ENCODE measurements at regions not wholly inside any gene's neighbourhood (a gene's known extent, or its start where the extent isn't known, plus 50 kb on each side); places are given as distances from the start of the nearest gene placed in this dataset.

DNA sequence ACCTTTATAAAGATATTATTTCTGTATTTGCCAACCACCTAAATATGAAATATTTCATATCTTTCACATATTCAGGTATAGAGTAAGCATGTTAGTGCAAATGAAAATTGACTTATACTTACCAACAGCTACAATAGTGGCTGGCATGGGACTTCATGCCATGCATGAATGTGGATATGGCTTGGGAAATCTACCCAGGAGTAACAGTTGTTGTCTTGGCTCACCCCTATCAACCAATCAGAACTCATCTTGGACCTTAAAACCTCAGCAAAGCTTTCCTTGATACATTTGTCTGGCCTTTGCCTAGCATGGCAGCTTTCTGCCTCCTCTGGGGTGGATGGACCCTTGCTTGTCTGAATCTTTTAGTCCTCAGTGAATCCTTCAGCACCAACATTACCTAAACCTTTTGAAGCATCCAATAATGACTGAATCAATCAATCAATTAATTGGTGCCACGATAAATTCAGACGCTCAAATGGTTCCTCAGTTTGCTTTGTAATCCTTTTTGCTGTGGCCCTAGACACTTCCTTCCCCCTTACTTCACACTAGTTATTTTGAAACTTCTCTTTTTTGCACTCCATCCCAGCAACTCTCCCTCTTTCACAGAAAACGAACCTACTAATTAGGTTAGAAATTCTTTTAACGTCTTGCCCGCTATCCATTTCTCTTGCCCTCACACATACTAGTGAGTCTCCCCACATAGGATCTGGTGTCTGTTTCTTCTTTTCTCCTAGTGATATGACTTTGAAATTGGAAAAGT is 132.3 kb upstream of the ZNF608 start:
- Histone ChIP-seq H3K14ac (ENCODE audit: low read length) (no peak overlapping the region), H3K4ac (ENCODE audit: low read depth, low read length) (no peak overlapping the region), H3K79me2 (ENCODE audit: control insufficient read depth, insufficient read depth, low read length, poor library complexity) (no peaks in the 10 kb centered on the region), H3K18ac (ENCODE audit: low read length) (no peak overlapping the region), H3K27me3 (ENCODE audit: insufficient read depth, low read length) (no peaks in the 10 kb centered on the region), H3K9ac (ENCODE audit: low read length) (no peak overlapping the region), H2AK5ac (ENCODE audit: low read length) (no peak overlapping the region), H3K23ac (ENCODE audit: low read length) (no peak overlapping the region), H2BK5ac (ENCODE audit: low read depth, low read length, poor library complexity) (no peak overlapping the region), H3K4me1 (ENCODE audit: control insufficient read depth in 1 of 2, insufficient read depth in 2 of 2, low read length in 2 of 2) (peaks cover 0 to 2% of the 10 kb centered on the region in 2 experiments), H3K27ac (ENCODE audit: low read depth, low read length) (no peak overlapping the region), H3K9me3 (ENCODE audit: insufficient read depth, low read depth, low read length) (no peaks in the 10 kb centered on the region), H2BK12ac (ENCODE audit: low read length) (no peak overlapping the region), H3K4me3 (ENCODE audit: low read depth, low read length) (no peak overlapping the region), H4K12ac (ENCODE audit: low read depth, low read length) (no peak overlapping the region), H3K79me1 (ENCODE audit: low read length) (no peaks in the 10 kb centered on the region), H4K8ac (ENCODE audit: low read depth, low read length) (no peak overlapping the region), H2AFZ (ENCODE audit: insufficient read depth, low read length, poor library complexity) (no peak overlapping the region), H3K4me2 (ENCODE audit: low read length) (no peak overlapping the region), H2BK120ac (ENCODE audit: insufficient read depth, low read length, poor library complexity) (no peak overlapping the region), H3K36me3 (ENCODE audit: control insufficient read depth in 1 of 2, insufficient read depth in 2 of 2, low read length in 2 of 2) (no peaks in the 10 kb centered on the region), H4K91ac (ENCODE audit: low read depth, low read length) (no peak overlapping the region)
- no peak for DNase-seq
- WGBS (ENCODE audit: extremely low coverage, insufficient coverage, insufficient read length) = no CpG with 5 or more reads among the region's 5 CpGs

DNA sequence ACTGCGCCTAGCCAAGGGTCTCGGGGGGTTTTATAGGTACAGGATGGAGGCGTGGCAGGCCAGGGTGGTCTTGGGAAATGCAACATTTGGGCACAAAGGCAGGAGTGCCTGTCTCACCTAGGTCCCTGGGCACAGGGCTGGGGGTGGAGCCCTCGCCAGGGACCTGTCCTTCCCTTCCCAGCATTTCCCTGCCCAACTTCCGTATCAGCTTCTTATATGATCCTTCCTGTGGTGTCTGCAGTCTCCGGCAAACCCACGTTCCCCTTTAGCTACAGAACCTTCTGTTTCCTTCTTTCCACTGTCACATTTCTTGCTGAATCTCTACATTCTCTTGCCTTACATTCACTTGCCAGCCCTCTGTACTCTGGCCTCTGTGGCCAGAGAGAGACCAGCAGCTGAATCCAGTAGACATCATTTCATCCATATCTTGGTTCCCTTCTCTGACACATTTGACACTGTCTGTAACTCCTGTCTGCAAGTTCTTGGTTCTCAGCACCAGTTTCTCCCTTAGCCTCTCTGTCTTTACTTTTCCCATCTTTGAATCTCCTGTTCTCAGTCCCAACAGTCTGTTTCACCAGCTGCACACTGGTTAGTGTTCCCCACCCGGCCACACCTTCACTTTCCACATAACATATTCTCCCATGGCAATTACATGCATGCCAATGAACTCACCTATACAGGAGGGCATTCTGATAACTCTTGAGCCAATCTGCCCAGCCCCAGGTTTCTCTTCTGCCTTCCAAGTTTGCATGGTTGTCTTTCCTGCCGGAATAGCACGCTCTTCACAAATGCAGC is 134.7 kb upstream of the ZNF608 start:
- no peaks in the 10 kb centered on the region for H3K9me3 ChIP-seq (ENCODE audit: insufficient read depth, low read depth, low read length)
- no peak overlapping the region for H2BK120ac ChIP-seq (ENCODE audit: insufficient read depth, low read length, poor library complexity)
- no peaks in the 10 kb centered on the region for H3K79me2 ChIP-seq (ENCODE audit: control insufficient read depth, insufficient read depth, low read length, poor library complexity)
- H3K23ac ChIP-seq (ENCODE audit: low read length) = no peak overlapping the region
- no peak overlapping the region for H3K14ac ChIP-seq (ENCODE audit: low read length)
- H4K91ac ChIP-seq (ENCODE audit: low read depth, low read length) = no peak overlapping the region
- no peak overlapping the region for H3K4me3 ChIP-seq (ENCODE audit: low read depth, low read length)
- no peaks in the 10 kb centered on the region for H3K79me1 ChIP-seq (ENCODE audit: low read length)
- no peaks in the 10 kb centered on the region for H3K27me3 ChIP-seq (ENCODE audit: insufficient read depth, low read length)
- H3K9ac ChIP-seq (ENCODE audit: low read length) = no peak overlapping the region
- H3K27ac ChIP-seq (ENCODE audit: low read depth, low read length) = no peak overlapping the region
- no peak overlapping the region for H3K18ac ChIP-seq (ENCODE audit: low read length)
- no peak overlapping the region for H2BK5ac ChIP-seq (ENCODE audit: low read depth, low read length, poor library complexity)
- H4K8ac ChIP-seq (ENCODE audit: low read depth, low read length) = no peak overlapping the region
- no peaks in the 10 kb centered on the region for H3K36me3 ChIP-seq (ENCODE audit: control insufficient read depth in 1 of 2, insufficient read depth in 2 of 2, low read length in 2 of 2)
- no peak overlapping the region for H4K12ac ChIP-seq (ENCODE audit: low read depth, low read length)
- H3K4me2 ChIP-seq (ENCODE audit: low read length) = no peak overlapping the region
- H2BK12ac ChIP-seq (ENCODE audit: low read length) = no peak overlapping the region
- no CpG with 5 or more reads among the region's 10 CpGs for WGBS (ENCODE audit: extremely low coverage, insufficient coverage, insufficient read length)
- H2AK5ac ChIP-seq (ENCODE audit: low read length) = no peak overlapping the region
- H2AFZ ChIP-seq (ENCODE audit: insufficient read depth, low read length, poor library complexity) = no peak overlapping the region
- H3K4ac ChIP-seq (ENCODE audit: low read depth, low read length) = no peak overlapping the region
- DNase-seq = no peak
- peaks cover 0 to 2% of the 10 kb centered on the region in 2 experiments for H3K4me1 ChIP-seq (ENCODE audit: control insufficient read depth in 1 of 2, insufficient read depth in 2 of 2, low read length in 2 of 2)

GRCh38 chr5:124883681-124884080 is 137.2 kb upstream of the ZNF608 start:
- Histone ChIP-seq H3K27ac (ENCODE audit: low read depth, low read length) (no peak overlapping the region), H2BK120ac (ENCODE audit: insufficient read depth, low read length, poor library complexity) (no peak overlapping the region), H2AK5ac (ENCODE audit: low read length) (no peak overlapping the region), H3K9me3 (ENCODE audit: insufficient read depth, low read depth, low read length) (no peaks in the 10 kb centered on the region), H2BK12ac (ENCODE audit: low read length) (no peak overlapping the region), H3K79me1 (ENCODE audit: low read length) (no peaks in the 10 kb centered on the region), H4K91ac (ENCODE audit: low read depth, low read length) (no peak overlapping the region), H2AFZ (ENCODE audit: insufficient read depth, low read length, poor library complexity) (no peak overlapping the region), H3K9ac (ENCODE audit: low read length) (no peak overlapping the region), H3K27me3 (ENCODE audit: insufficient read depth, low read length) (no peaks in the 10 kb centered on the region), H3K23ac (ENCODE audit: low read length) (no peak overlapping the region), H4K12ac (ENCODE audit: low read depth, low read length) (no peak overlapping the region), H2BK5ac (ENCODE audit: low read depth, low read length, poor library complexity) (no peak overlapping the region), H3K14ac (ENCODE audit: low read length) (no peak overlapping the region), H3K18ac (ENCODE audit: low read length) (no peak overlapping the region), H3K4me1 (ENCODE audit: control insufficient read depth in 1 of 2, insufficient read depth in 2 of 2, low read length in 2 of 2) (peaks cover 0 to 3% of the 10 kb centered on the region in 2 experiments), H3K4me2 (ENCODE audit: low read length) (no peak overlapping the region), H3K36me3 (ENCODE audit: control insufficient read depth in 1 of 2, insufficient read depth in 2 of 2, low read length in 2 of 2) (no peaks in the 10 kb centered on the region), H4K8ac (ENCODE audit: low read depth, low read length) (no peak overlapping the region), H3K4ac (ENCODE audit: low read depth, low read length) (no peak overlapping the region), H3K79me2 (ENCODE audit: control insufficient read depth, insufficient read depth, low read length, poor library complexity) (no peaks in the 10 kb centered on the region), H3K4me3 (ENCODE audit: low read depth, low read length) (no peak overlapping the region)
- peak; percentile 55 to 86 for DNase-seq
- WGBS (ENCODE audit: extremely low coverage, insufficient coverage, insufficient read length) = no CpG with 5 or more reads among the region's 3 CpGs

DNA sequence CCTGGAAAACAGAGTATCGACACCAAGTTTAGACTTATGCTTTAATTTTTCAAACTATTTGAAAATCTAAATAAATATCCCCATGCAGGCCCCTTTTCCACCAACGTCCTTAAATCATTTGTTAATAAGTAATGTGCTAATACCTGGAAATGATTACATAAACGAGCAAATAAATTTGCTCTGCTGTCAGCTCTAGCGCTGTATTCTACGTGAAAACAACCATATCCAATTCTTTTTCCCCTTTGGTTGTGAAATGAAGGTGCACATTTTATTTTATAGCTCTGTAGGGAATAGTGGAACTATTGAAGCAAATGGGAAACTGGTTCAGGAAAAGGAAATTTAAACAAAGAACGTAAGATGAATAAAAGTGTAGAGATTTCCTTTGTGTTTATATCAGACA is 137.7 kb upstream of the ZNF608 start:
- no peak overlapping the region for H2BK120ac ChIP-seq (ENCODE audit: insufficient read depth, low read length, poor library complexity)
- H2BK12ac ChIP-seq (ENCODE audit: low read length) = no peak overlapping the region
- no peak overlapping the region for H3K27ac ChIP-seq (ENCODE audit: low read depth, low read length)
- no peaks in the 10 kb centered on the region for H3K79me2 ChIP-seq (ENCODE audit: control insufficient read depth, insufficient read depth, low read length, poor library complexity)
- DNase-seq = no peak
- no peak overlapping the region for H2BK5ac ChIP-seq (ENCODE audit: low read depth, low read length, poor library complexity)
- no peak overlapping the region for H3K4ac ChIP-seq (ENCODE audit: low read depth, low read length)
- no peak overlapping the region for H2AK5ac ChIP-seq (ENCODE audit: low read length)
- H4K12ac ChIP-seq (ENCODE audit: low read depth, low read length) = no peak overlapping the region
- no peak overlapping the region for H2AFZ ChIP-seq (ENCODE audit: insufficient read depth, low read length, poor library complexity)
- no CpG with 5 or more reads among the region's 6 CpGs for WGBS (ENCODE audit: extremely low coverage, insufficient coverage, insufficient read length)
- no peaks in the 10 kb centered on the region for H3K79me1 ChIP-seq (ENCODE audit: low read length)
- no peak overlapping the region for H3K9ac ChIP-seq (ENCODE audit: low read length)
- no peak overlapping the region for H3K4me3 ChIP-seq (ENCODE audit: low read depth, low read length)
- no peaks in the 10 kb centered on the region for H3K36me3 ChIP-seq (ENCODE audit: control insufficient read depth in 1 of 2, insufficient read depth in 2 of 2, low read length in 2 of 2)
- no peak overlapping the region for H3K4me2 ChIP-seq (ENCODE audit: low read length)
- H3K9me3 ChIP-seq (ENCODE audit: insufficient read depth, low read depth, low read length) = no peaks in the 10 kb centered on the region
- H4K91ac ChIP-seq (ENCODE audit: low read depth, low read length) = no peak overlapping the region
- H4K8ac ChIP-seq (ENCODE audit: low read depth, low read length) = no peak overlapping the region
- no peak overlapping the region for H3K18ac ChIP-seq (ENCODE audit: low read length)
- peaks cover 0 to 5% of the 10 kb centered on the region in 2 experiments for H3K4me1 ChIP-seq (ENCODE audit: control insufficient read depth in 1 of 2, insufficient read depth in 2 of 2, low read length in 2 of 2)
- no peak overlapping the region for H3K23ac ChIP-seq (ENCODE audit: low read length)
- H3K14ac ChIP-seq (ENCODE audit: low read length) = no peak overlapping the region
- no peaks in the 10 kb centered on the region for H3K27me3 ChIP-seq (ENCODE audit: insufficient read depth, low read length)
